ENCODE measurements at regions not wholly inside any gene's neighbourhood (a gene's known extent, or its start where the extent isn't known, plus 50 kb on each side); places are given as distances from the start of the nearest gene placed in this dataset.

- no peak for DNase-seq
Observed at GRCh38 chr16:86089334-86089900, 190.5 kb downstream of the IRF8 start.

- DNase-seq, result no peak
Observed at GRCh38 chr16:86089991-86090390, 191.0 kb downstream of the IRF8 start.

GRCh38 chr16:86090461-86091170 lies 191.7 kb downstream of the IRF8 start:
- DNase-seq, result no peak

- DNase-seq, result no peak
Observed at GRCh38 chr16:86091976-86092375, 193.0 kb downstream of the IRF8 start.

- no peak for DNase-seq
Observed at GRCh38 chr16:86092586-86093480, 193.9 kb downstream of the IRF8 start.

- no peak for DNase-seq
Observed at GRCh38 chr16:86093801-86094750, 195.1 kb downstream of the IRF8 start.

- no peak for DNase-seq
Observed at GRCh38 chr16:86095131-86095752, 196.3 kb downstream of the IRF8 start.

GRCh38 chr16:86095906-86096485 lies 197.0 kb downstream of the IRF8 start:
- DNase-seq, result no peak

- no peak for DNase-seq
Observed at GRCh38 chr16:86096850-86097249, 197.9 kb downstream of the IRF8 start.

- no peak for DNase-seq
Observed at GRCh38 chr16:86099326-86099725, 200.4 kb downstream of the IRF8 start.

- peak; percentile 11 for DNase-seq
Observed at GRCh38 chr16:86100205-86101136, 201.5 kb downstream of the IRF8 start.

- no peak for DNase-seq
Observed at GRCh38 chr16:86101137-86101896, 202.4 kb downstream of the IRF8 start.

- peak; percentile 36 for DNase-seq
Observed at GRCh38 chr16:86101897-86102157, 202.9 kb downstream of the IRF8 start.

GRCh38 chr16:86103320-86103719 lies 204.4 kb downstream of the IRF8 start:
- DNase-seq, result no peak

GRCh38 chr16:86104537-86105048 lies 205.6 kb downstream of the IRF8 start:
- no peak for DNase-seq

- DNase-seq, result no peak
Observed at GRCh38 chr16:86107215-86107825, 208.4 kb downstream of the IRF8 start.

- no peak for DNase-seq
Observed at GRCh38 chr16:86108062-86108461, 209.1 kb downstream of the IRF8 start.

- DNase-seq, result no peak
Observed at GRCh38 chr16:86110134-86110533, 211.2 kb downstream of the IRF8 start.

Measured in muscle of arm (tissue), 1 donor.